Mesendoderm (in vitro differentiated cells): ENCODE measurements at regions not wholly inside any gene's neighbourhood (a gene's known extent, or its start where the extent isn't known, plus 50 kb on each side); places are given as distances from the start of the nearest gene placed in this dataset.
"Not testable (repeated sequence)": the region's sequence is repeated elsewhere in the genome, so short reads cannot be mapped to it uniquely, and the experiment has no call there.

Experiments used
- DNase-seq: peaks from one replicate; pipeline ENCODE4 v3.0.0; 2013
- H2AK5ac ChIP-seq: 2 replicates; pipeline ENCODE4 v1.6.1; 2013; ENCODE audit warnings: low read length, inconsistent platforms
- H2BK120ac ChIP-seq: 2 replicates; pipeline ENCODE4 v1.6.1; 2013; ENCODE audit warnings: low read depth, mild to moderate bottlenecking, low read length, moderate library complexity, mixed read lengths
- H2BK15ac ChIP-seq: replicated peaks from 2 replicates; pipeline ENCODE4 v1.6.1; 2013; ENCODE audit warnings: low read depth, mild to moderate bottlenecking, moderate library complexity
- H2BK5ac ChIP-seq: 2 replicates; pipeline ENCODE4 v1.6.1; 2013; ENCODE audit warnings: low read length, inconsistent platforms
- H3K18ac ChIP-seq: 2 replicates; pipeline ENCODE4 v1.6.1; 2013; ENCODE audit warnings: mild to moderate bottlenecking, low read length, mixed read lengths
- H3K23ac ChIP-seq: one replicate; pipeline ENCODE4 v1.6.1; 2013; ENCODE audit warnings: low read length
- H3K27ac ChIP-seq: 2 replicates; pipeline ENCODE4 v1.5.1; 2013; ENCODE audit warnings: low read depth, mild to moderate bottlenecking, inconsistent platforms, low read length, moderate library complexity
- H3K27me3 ChIP-seq: 2 replicates; pipeline ENCODE4 v1.6.1; 2013; ENCODE audit warnings: low read length, control low read depth, mild to moderate bottlenecking, inconsistent platforms; ENCODE audit not compliant: insufficient read depth, poor library complexity
- H3K36me3 ChIP-seq: 2 replicates; pipeline ENCODE4 v1.6.1; 2013; ENCODE audit warnings: low read length, inconsistent platforms; ENCODE audit not compliant: control insufficient read depth, insufficient read depth
- H3K4ac ChIP-seq: one replicate; pipeline ENCODE4 v1.6.1; 2013; ENCODE audit warnings: low read depth, mild to moderate bottlenecking, low read length, moderate library complexity
- H3K4me1 ChIP-seq: 2 replicates; pipeline ENCODE4 v1.6.1; 2013; ENCODE audit warnings: low read depth, low read length, inconsistent platforms; ENCODE audit not compliant: control insufficient read depth
- H3K4me2 ChIP-seq: 2 replicates; pipeline ENCODE4 v1.6.1; 2013; ENCODE audit warnings: low read length
- H3K4me3 ChIP-seq: 2 replicates; pipeline ENCODE4 v1.5.1; 2013; ENCODE audit warnings: mild to moderate bottlenecking, low read length
- H3K56ac ChIP-seq: one replicate; pipeline ENCODE4 v1.6.1; 2013; ENCODE audit warnings: low read length
- H3K79me1 ChIP-seq: 2 replicates; pipeline ENCODE4 v1.6.1; 2013; ENCODE audit warnings: low read length, inconsistent platforms
- H3K79me2 ChIP-seq: 2 replicates; pipeline ENCODE4 v1.6.1; 2013; ENCODE audit warnings: mild to moderate bottlenecking, low read length; ENCODE audit not compliant: control insufficient read depth, insufficient read depth
- H3K9ac ChIP-seq: 2 replicates; pipeline ENCODE4 v1.6.1; 2013; ENCODE audit warnings: low read length, inconsistent platforms
- H4K5ac ChIP-seq: one replicate; pipeline ENCODE4 v1.6.1; 2013; ENCODE audit warnings: low read length
- H4K8ac ChIP-seq: one replicate; pipeline ENCODE4 v1.6.1; 2013; ENCODE audit warnings: low read depth, mild to moderate bottlenecking, control low read depth, low read length, moderate library complexity
- WGBS: extraction: QIAGEN DNeasy Blood & Tissue Kit; methylation state at CpG from one replicate; pipeline ENCODE4 v1.1.7; 2013; ENCODE audit warnings: low lambda C conversion rate, missing lambda C conversion rate; ENCODE audit not compliant: insufficient coverage; ENCODE audit errors: extremely low coverage; 5-methylcytosine and 5-hydroxymethylcytosine counted together

DNA sequence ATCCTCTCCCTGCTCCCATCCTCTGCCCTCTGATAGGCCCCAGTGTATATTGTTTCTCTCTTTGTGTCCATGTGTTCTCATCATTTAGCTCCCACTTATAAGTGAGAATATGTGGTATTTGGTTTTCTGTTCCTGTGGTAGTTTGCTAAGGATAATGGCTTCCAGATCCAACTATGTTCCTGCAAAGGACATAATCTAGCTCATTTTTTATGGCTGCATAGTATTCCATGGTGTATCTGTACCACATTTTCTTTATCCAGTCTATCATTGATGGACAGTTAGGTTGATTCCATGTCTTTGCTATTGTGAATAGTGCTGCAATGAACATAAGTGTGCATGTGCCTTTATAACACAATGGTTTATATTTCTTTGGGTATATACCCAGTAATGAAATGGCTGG lies 57.8 kb upstream of the SMIM30 start:
- not testable (repeated sequence) for H3K36me3 ChIP-seq, H3K4ac ChIP-seq, DNase-seq, H3K79me1 ChIP-seq, H3K4me1 ChIP-seq, H3K23ac ChIP-seq, H3K56ac ChIP-seq, H4K8ac ChIP-seq, H3K79me2 ChIP-seq, H3K27me3 ChIP-seq, H3K9ac ChIP-seq, H4K5ac ChIP-seq, H3K4me3 ChIP-seq, H3K4me2 ChIP-seq, H2AK5ac ChIP-seq, H3K27ac ChIP-seq, H2BK15ac ChIP-seq, H2BK120ac ChIP-seq, H2BK5ac ChIP-seq, H3K18ac ChIP-seq

DNA sequence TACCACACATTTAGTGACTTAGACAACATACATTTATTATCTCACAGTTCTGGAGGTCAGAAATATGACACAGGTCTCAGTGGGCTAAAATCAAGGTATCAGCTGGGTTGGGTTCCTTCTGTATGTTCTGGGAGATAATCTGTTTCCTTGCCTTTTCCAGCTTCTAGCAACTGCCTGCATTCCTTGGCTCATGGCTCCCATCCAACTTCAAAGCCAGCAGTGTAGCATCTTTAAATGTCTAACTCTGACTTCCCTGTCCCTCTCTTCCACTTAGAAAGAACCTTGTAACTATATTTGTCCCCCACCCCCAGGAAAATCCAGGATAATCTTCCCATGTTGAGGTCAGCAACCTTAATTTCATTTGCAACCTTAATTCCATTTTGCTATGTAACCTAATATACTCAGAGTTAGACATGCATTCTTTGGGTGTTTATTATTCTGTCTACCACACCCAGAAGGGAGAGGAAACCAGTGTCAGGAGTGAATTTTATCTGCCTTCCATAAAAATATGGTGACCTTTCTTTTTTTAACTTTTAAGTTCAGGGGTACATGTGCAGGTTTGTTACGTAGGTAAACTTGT lies 57.3 kb upstream of the SMIM30 start:
- no peak overlapping the region for H2BK15ac ChIP-seq
- H3K27ac ChIP-seq: no peak overlapping the region
- no peaks in the 10 kb centered on the region for H3K4me1 ChIP-seq
- no peak overlapping the region for H2BK5ac ChIP-seq
- no peak overlapping the region for H2BK120ac ChIP-seq
- no peak overlapping the region for H3K23ac ChIP-seq
- DNase-seq: no peak
- H3K36me3 ChIP-seq: no peaks in the 10 kb centered on the region
- H3K79me2 ChIP-seq: no peaks in the 10 kb centered on the region
- no peak overlapping the region for H4K5ac ChIP-seq
- H3K4me3 ChIP-seq: no peak overlapping the region
- no peak overlapping the region for H4K8ac ChIP-seq
- no peak overlapping the region for H3K18ac ChIP-seq
- no peak overlapping the region for H3K4ac ChIP-seq
- H3K4me2 ChIP-seq: no peak overlapping the region
- H2AK5ac ChIP-seq: no peak overlapping the region
- no peak overlapping the region for H3K56ac ChIP-seq
- H3K27me3 ChIP-seq: no peaks in the 10 kb centered on the region
- H3K9ac ChIP-seq: no peak overlapping the region
- no CpG with 5 or more reads among the region's 1 CpG for WGBS
- no peaks in the 10 kb centered on the region for H3K79me1 ChIP-seq

DNA sequence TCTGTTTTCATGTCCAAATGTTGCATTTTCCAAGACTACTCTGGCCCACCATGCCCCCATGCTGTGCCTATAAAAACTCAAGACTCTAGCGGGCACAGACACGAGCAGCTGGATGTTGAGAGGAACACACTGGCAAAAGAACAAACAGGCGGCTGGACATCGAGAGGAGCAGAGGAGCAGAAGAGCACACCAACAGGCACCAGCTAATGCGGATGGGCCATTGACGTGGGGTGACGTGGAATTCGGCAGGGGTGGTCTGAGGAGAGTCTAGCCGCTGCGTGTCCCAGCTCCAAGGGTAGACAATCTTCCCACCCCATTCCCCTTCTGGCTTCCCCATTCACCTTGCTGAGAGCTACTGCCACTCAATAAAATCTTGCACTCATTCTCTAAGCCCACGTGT lies 54.4 kb upstream of the SMIM30 start:
- Histone ChIP-seq H3K27me3 (no peaks in the 10 kb centered on the region), H3K79me2 (no peaks in the 10 kb centered on the region), H3K56ac (no peak overlapping the region), H2BK5ac (no peak overlapping the region), H3K9ac (no peak overlapping the region), H4K5ac (no peak overlapping the region), H3K4me2 (no peak overlapping the region), H3K18ac (no peak overlapping the region), H3K23ac (no peak overlapping the region), H3K4me3 (no peak overlapping the region), H3K4me1 (no peaks in the 10 kb centered on the region), H3K36me3 (no peaks in the 10 kb centered on the region), H4K8ac (no peak overlapping the region), H3K27ac (no peak overlapping the region), H3K4ac (no peak overlapping the region), H2BK120ac (no peak overlapping the region), H3K79me1 (no peaks in the 10 kb centered on the region), H2BK15ac (no peak overlapping the region), H2AK5ac (no peak overlapping the region)
- DNase-seq: no peak
- no CpG with 5 or more reads among the region's 11 CpGs for WGBS

DNA sequence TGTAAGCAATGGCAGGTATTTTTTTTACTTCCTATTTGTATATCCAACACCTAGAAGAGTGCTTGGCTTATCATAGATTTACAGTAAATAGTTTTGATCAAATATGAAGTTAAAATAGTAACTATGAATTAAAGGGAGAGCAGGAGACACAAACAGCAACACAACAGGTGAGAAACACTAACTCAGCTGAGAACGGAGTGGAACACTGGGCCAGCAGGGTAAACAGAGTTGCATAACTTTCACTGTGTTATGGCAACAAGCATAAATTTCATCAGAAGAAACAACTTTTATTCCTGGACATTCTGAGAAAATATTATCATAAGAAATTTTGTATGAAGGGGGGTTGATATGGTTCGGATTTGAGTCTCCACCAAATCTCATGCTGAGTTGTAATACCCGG lies 52.2 kb upstream of the SMIM30 start:
- no peaks in the 10 kb centered on the region for H3K27me3 ChIP-seq
- H3K18ac ChIP-seq: no peak overlapping the region
- H2BK120ac ChIP-seq: no peak overlapping the region
- H3K4ac ChIP-seq: no peak overlapping the region
- no peak overlapping the region for H3K9ac ChIP-seq
- no peak overlapping the region for H2BK5ac ChIP-seq
- WGBS: no CpG with 5 or more reads among the region's 3 CpGs
- no peaks in the 10 kb centered on the region for H3K4me1 ChIP-seq
- H4K8ac ChIP-seq: no peak overlapping the region
- H3K4me3 ChIP-seq: no peak overlapping the region
- no peaks in the 10 kb centered on the region for H3K79me2 ChIP-seq
- no peak for DNase-seq
- no peak overlapping the region for H2BK15ac ChIP-seq
- H3K23ac ChIP-seq: no peak overlapping the region
- H3K79me1 ChIP-seq: no peaks in the 10 kb centered on the region
- no peaks in the 10 kb centered on the region for H3K36me3 ChIP-seq
- no peak overlapping the region for H4K5ac ChIP-seq
- H3K4me2 ChIP-seq: no peak overlapping the region
- no peak overlapping the region for H2AK5ac ChIP-seq
- no peak overlapping the region for H3K27ac ChIP-seq
- no peak overlapping the region for H3K56ac ChIP-seq
